A172 (cell line): ENCODE measurements at regions not wholly inside any gene's neighbourhood (a gene's known extent, or its start where the extent isn't known, plus 50 kb on each side); places are given as distances from the start of the nearest gene placed in this dataset.
A peak's percentile ranks its signal among the peaks of the same experiment; 100 is the strongest.
"Not testable (repeated sequence)": the region's sequence is repeated elsewhere in the genome, so short reads cannot be mapped to it uniquely, and the experiment has no call there.

Experiments
- DNase-seq: peaks from one replicate; pipeline ENCODE4 v3.0.0-alpha.2; 2015; ENCODE audit warnings: low spot score

- not testable (repeated sequence) for DNase-seq
Measured at GRCh38 chr7:66456431-66456830, 172.2 kb upstream of the KCTD7 start.

GRCh38 chr7:66458991-66459390 lies 169.7 kb upstream of the KCTD7 start:
- DNase-seq: not testable (repeated sequence)

GRCh38 chr7:66459783-66460413 lies 168.8 kb upstream of the KCTD7 start:
- DNase-seq: peak; percentile 17

GRCh38 chr7:66460921-66461361 lies 167.7 kb upstream of the KCTD7 start:
- DNase-seq: no peak

- DNase-seq: not testable (repeated sequence)
Measured at GRCh38 chr7:66461397-66461796, 167.3 kb upstream of the KCTD7 start.

- DNase-seq: not testable (repeated sequence)
Measured at GRCh38 chr7:66462831-66463230, 165.8 kb upstream of the KCTD7 start.

- no peak for DNase-seq
Measured at GRCh38 chr7:66464059-66464458, 164.6 kb upstream of the KCTD7 start.

GRCh38 chr7:66466081-66466600 lies 162.5 kb upstream of the KCTD7 start:
- DNase-seq: no peak

- DNase-seq: no peak
Measured at GRCh38 chr7:66467887-66468286, 160.8 kb upstream of the KCTD7 start.

GRCh38 chr7:66473064-66473463 lies 155.6 kb upstream of the KCTD7 start:
- DNase-seq: not testable (repeated sequence)

GRCh38 chr7:66474441-66474840 lies 154.2 kb upstream of the KCTD7 start:
- DNase-seq: no peak

GRCh38 chr7:66476056-66476455 lies 152.6 kb upstream of the KCTD7 start:
- DNase-seq: not testable (repeated sequence)

- not testable (repeated sequence) for DNase-seq
Measured at GRCh38 chr7:66477822-66478397, 150.8 kb upstream of the KCTD7 start.

GRCh38 chr7:66481229-66481628 lies 147.5 kb upstream of the KCTD7 start:
- DNase-seq: not testable (repeated sequence)

- DNase-seq: not testable (repeated sequence)
Measured at GRCh38 chr7:66489065-66489464, 139.6 kb upstream of the KCTD7 start.

GRCh38 chr7:66489741-66490140 lies 138.9 kb upstream of the KCTD7 start:
- DNase-seq: not testable (repeated sequence)

- DNase-seq: not testable (repeated sequence)
Measured at GRCh38 chr7:66490979-66491378, 137.7 kb upstream of the KCTD7 start.

- not testable (repeated sequence) for DNase-seq
Measured at GRCh38 chr7:66492405-66492804, 136.3 kb upstream of the KCTD7 start.

- DNase-seq: peak; percentile 96
Measured at GRCh38 chr7:66493235-66494205, 135.2 kb upstream of the KCTD7 start.

- DNase-seq: no peak
Measured at GRCh38 chr7:66497346-66497745, 131.3 kb upstream of the KCTD7 start.

- peak; percentile 78 for DNase-seq
Measured at GRCh38 chr7:66500087-66500486, 128.6 kb upstream of the KCTD7 start.
